Fibroblast of the aortic adventitia (primary cell): ENCODE measurements at regions not wholly inside any gene's neighbourhood (a gene's known extent, or its start where the extent isn't known, plus 50 kb on each side); places are given as distances from the start of the nearest gene placed in this dataset.

ENCODE experiments used
- DNase-seq: peaks from one replicate; pipeline ENCODE4 v3.0.0-alpha.2; 2010; ENCODE audit warnings: low read depth
- H3K4me3 ChIP-seq: 2 replicates; pipeline ENCODE4 v1.5.1; 2011; ENCODE audit warnings: low read depth, mild to moderate bottlenecking, control low read depth, low read length, moderate library complexity
- CTCF ChIP-seq: IDR thresholded peaks from 2 replicates; pipeline ENCODE4 v1.5.1; 2011; ENCODE audit warnings: mild to moderate bottlenecking, low read length, control low read depth, inconsistent platforms; ENCODE audit not compliant: insufficient read depth

- TF ChIP-seq CTCF, result no peak
- DNase-seq, result no peak
These were observed 1320.6 kb downstream of the LRFN5 start for GRCh38 chr14:42927313-42927712.

GRCh38 chr14:42921901-42922300, 1315.2 kb downstream of the LRFN5 start:
- DNase-seq, result no peak
- no peak overlapping the region for H3K4me3 ChIP-seq
- no peak for TF ChIP-seq CTCF

More at GRCh38 chr14:42927313-42927712, 1320.6 kb downstream of the LRFN5 start:
- H3K4me3 ChIP-seq, result no peak overlapping the region

- no peak for TF ChIP-seq CTCF
- no peak overlapping the region for H3K4me3 ChIP-seq
- no peak for DNase-seq
These were observed 1311.9 kb downstream of the LRFN5 start for GRCh38 chr14:42918615-42919014.

- TF ChIP-seq CTCF, result peak; percentile 34
- peak; percentile 26 for DNase-seq
- no peak overlapping the region for H3K4me3 ChIP-seq
These were observed 1305.0 kb downstream of the LRFN5 start for GRCh38 chr14:42911642-42912041.

- no peak overlapping the region for H3K4me3 ChIP-seq
- DNase-seq, result no peak
- TF ChIP-seq CTCF, result no peak
These were observed 1303.0 kb downstream of the LRFN5 start for GRCh38 chr14:42909659-42910058.

GRCh38 chr14:42893183-42893582, 1286.5 kb downstream of the LRFN5 start:
- no peak overlapping the region for H3K4me3 ChIP-seq
- no peak for DNase-seq
- TF ChIP-seq CTCF, result no peak

GRCh38 chr14:42884100-42884499, 1277.4 kb downstream of the LRFN5 start:
- DNase-seq, result peak; percentile 90
- no peak for TF ChIP-seq CTCF
- no peak overlapping the region for H3K4me3 ChIP-seq
